NCI-H2029 treated with DMSO at 0.1 percent for 48 hours (cell line): ENCODE measurements at regions not wholly inside any gene's neighbourhood (a gene's known extent, or its start where the extent isn't known, plus 50 kb on each side); places are given as distances from the start of the nearest gene placed in this dataset.

Experiments used
- DNase-seq: peaks from one replicate; lab custom pipeline; 2025; lab: John Stamatoyannopoulos, UW

GRCh38 chr3:115525731-115526130, 97.6 kb upstream of the GAP43 start:
- no peak for DNase-seq

DNA sequence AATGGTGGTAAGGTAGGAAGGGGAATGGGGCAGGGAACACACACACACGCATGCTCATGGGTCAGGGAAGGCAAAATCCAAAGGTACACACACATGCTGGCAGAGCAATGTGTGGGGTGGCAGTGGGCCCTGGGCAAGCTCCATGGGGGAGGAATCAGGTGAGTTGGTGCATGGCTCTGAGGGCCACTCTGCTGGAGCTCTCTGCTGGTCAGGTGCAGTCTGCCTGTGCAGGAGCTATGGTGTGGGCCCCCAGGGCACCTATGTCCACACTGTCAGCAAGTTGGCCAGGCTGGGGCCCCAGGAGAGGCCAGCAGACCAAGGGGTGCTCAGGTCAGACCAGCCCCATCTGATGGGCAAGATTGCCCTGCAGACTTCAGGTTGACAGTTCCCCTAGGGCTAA, 90.1 kb upstream of the GAP43 start:
- no peak for DNase-seq

DNA sequence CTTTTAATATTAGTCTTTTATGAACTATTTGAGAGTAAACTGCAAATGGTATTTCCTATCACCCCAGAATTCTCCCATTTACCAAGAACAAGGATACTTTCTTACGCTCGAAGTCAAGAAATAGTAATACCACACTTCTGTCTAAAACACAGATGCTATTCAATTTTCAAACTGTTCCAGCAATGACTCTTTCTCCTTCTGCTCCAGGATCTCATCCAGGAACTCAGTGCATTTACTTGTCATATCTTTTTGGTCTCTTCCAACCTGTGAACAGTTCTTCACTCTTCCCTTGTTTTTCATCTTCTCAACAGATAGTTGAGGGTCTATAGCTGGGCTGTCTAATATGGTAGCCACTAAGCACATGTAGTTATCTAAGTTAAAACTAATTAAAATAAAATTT, 87.1 kb upstream of the GAP43 start:
- DNase-seq, result no peak

DNA sequence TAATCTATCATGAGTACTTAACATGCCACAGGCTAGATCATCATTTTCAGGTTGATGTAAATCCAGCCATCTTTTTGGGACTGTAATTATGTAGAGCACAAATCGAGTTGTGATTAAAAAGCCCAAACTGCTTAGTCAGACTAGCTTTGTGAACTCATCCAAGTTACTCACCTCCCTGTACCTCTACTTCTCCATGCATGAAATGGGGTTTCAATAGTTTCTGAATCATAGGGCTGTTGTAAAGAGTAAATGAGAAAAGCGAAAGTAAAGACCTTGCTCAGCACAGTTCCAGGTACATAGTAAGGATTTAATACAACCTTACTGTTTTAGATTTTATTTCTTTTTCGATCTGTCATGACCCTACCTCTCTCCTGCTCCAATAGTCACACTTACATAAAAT, 85.6 kb upstream of the GAP43 start:
- DNase-seq, result no peak

GRCh38 chr3:115547207-115547606, 76.1 kb upstream of the GAP43 start:
- no peak for DNase-seq

GRCh38 chr3:115548611-115549010, 74.7 kb upstream of the GAP43 start:
- no peak for DNase-seq

GRCh38 chr3:115549071-115549470, 74.2 kb upstream of the GAP43 start:
- no peak for DNase-seq

DNA sequence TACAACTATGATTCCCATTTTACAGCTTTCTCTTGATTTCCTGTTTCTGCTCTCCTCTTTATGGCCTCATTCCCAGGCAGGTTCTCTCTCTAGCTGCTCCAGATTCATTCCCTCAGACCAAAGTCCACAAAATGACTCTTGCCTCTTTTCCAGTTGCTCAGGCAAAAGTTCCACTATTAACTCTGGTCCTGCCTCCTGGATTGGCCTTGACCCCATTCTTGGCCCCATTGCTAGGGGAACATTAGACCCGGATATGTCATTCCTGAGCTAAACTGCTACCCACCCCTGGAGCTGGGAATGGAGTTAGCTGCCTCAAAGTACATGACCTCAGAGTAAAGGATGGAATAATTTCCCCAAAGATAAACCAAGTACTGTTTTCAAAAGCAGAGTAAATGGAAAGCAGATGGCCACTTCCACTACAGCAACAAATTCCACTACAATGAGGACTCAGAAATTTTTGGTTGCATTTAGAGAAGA, 73.0 kb upstream of the GAP43 start:
- no peak for DNase-seq

- no peak for DNase-seq
Observed at GRCh38 chr3:115551016-115551415, 72.3 kb upstream of the GAP43 start.

- no peak for DNase-seq
Observed at GRCh38 chr3:115552007-115552406, 71.3 kb upstream of the GAP43 start.

DNA sequence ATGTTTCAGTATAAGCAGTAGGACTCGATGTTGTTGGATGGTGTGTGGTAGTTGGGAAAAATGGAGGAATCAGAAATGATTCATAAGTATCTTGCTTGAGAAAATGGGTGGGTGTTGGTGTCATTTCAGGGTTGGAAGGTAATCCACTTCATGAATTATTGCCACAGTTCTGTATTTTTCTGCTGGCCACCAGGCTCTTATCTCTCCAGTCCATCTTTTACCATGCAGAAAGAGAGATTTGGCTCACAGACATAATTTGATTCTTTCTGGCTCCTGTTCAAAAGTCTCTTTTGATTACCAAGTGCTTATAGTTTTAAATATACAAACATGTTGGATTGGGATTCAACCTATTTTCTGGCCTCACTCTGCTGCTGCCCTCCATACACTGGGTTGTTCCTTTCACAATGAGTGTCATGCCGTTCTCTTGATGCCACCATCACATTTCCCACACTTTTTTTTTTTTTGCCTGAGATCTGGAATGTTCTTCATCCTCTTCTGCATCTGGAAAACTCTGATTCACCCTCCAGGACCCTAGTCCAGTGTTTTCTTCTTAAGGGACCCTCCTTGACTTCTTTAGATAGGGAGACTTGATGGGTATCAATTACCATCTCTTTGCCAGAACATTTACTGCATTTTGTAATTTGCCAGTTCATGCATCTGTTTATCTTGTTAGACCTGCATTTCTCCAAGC, 69.4 kb upstream of the GAP43 start:
- no peak for DNase-seq

DNA sequence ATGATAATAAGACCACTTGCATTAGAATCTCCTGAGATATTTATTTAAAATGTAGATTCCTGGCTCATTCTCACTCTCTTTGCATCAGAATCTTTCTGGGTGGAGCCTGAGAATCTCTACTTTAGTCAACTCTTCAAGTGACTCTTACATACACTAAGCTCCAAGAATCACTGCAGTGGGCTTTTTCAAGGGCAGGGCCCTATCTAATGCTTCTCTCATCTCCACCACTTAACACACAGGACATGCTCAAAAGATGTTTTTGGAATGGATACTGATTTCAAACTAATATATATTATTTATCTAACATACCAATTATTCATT, 68.9 kb upstream of the GAP43 start:
- no peak for DNase-seq

- no peak for DNase-seq
Observed at GRCh38 chr3:115562636-115563267, 60.6 kb upstream of the GAP43 start.

DNA sequence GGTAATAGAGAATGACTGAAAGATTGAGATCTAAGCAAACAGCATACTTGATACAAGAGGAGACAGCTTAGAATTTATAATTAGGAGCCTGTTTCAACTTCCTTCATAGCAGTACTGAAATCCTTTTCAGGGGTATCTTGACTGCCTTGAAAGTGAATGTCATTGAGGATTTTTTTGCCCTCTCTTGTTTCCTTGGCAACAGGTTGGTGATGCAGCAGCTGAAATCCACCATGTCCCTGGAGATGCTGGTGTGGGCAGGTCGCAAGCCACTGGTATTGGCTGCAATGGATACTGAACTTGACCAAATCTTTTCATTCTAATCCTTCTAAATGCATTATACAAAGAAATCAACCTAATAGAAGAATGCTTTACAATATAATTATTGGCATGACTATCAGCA, 59.3 kb upstream of the GAP43 start:
- DNase-seq, result no peak

DNA sequence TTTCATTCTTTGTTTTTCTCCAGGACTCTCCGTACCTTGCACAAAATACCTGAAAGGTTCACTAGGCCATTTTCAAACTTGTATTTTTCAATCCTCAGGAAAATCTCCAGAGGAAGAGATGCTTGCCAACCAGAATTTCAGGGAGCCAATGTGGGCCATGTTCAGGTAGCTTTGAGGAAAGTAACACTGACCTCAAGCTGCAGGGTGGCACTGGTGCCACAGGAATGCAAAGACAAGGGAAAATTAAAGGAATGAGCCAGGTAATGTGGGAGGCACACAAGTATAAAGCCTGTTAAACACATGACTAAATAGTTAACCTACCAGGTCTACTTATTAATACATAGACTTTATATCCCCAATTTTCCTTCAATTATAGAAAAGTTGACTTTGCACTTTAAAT, 51.9 kb upstream of the GAP43 start:
- DNase-seq, result no peak
